ENCODE measurements at regions not wholly inside any gene's neighbourhood (a gene's known extent, or its start where the extent isn't known, plus 50 kb on each side); places are given as distances from the start of the nearest gene placed in this dataset.

- H3K4me3 Mint-ChIP-seq, result no peak overlapping the region
- H3K27ac ChIP-seq (ENCODE audit: low read length in 2 of 2), result no peak overlapping the region
- intact Hi-C loops (cut with micrococcal nuclease), result no loop called here
- no peak for DNase-seq
- H3K27me3 Mint-ChIP-seq, result no peaks in the 10 kb centered on the region
- POLR2A ChIA-PET, result no interaction called here
- WGBS (ENCODE audit: insufficient coverage), result no CpG with 5 or more reads among the region's 3 CpGs
- H3K9me3 Mint-ChIP-seq (ENCODE audit: insufficient read depth), result no peaks in the 10 kb centered on the region
- no peak overlapping the region for H3K4me3 ChIP-seq (ENCODE audit: control extremely low read depth in 1 of 5, extremely low read depth in 1 of 5, insufficient read depth in 1 of 5, low read depth in 2 of 5, low read length in 4 of 5)
- ATAC-seq (ENCODE audit: low read depth), result no peak
- no peak for TF ChIP-seq CTCF (IDR thresholded peaks at IDR 0.05)
- no peak for TF ChIP-seq EZH2 (IDR thresholded peaks at IDR 0.05; ENCODE audit: borderline replicate concordance, insufficient read depth, low read depth, low read length, poor library complexity, severe bottlenecking)
- H3K4me1 Mint-ChIP-seq, result peaks cover 12% of the 10 kb centered on the region
- H3K79me2 ChIP-seq (ENCODE audit: control insufficient read depth, insufficient read depth, low read length), result no peaks in the 10 kb centered on the region
- H3K27me3 ChIP-seq (replicated peaks in 1 of 4; ENCODE audit: control extremely low read depth in 1 of 4, control insufficient read depth in 3 of 4, insufficient read depth in 4 of 4, low read length in 3 of 4), result no peaks in the 10 kb centered on the region
- no peak overlapping the region for H2AFZ ChIP-seq (ENCODE audit: insufficient read depth, low read depth, low read length, poor library complexity, severe bottlenecking)
- no peaks in the 10 kb centered on the region for H3K4me1 ChIP-seq (ENCODE audit: control insufficient read depth in 2 of 2, insufficient read depth in 2 of 2, low read length in 2 of 2)
- no peaks in the 10 kb centered on the region for H3K36me3 ChIP-seq (replicated peaks in 1 of 2; ENCODE audit: control extremely low read depth in 1 of 2, control insufficient read depth in 1 of 2, extremely low read depth in 1 of 2, insufficient read depth in 2 of 2, low read length in 1 of 2)
- CTCF ChIA-PET, result no interaction called here
- no peak overlapping the region for H3K9ac ChIP-seq (ENCODE audit: low read length)
- H3K4me2 ChIP-seq (replicated peaks; ENCODE audit: low read depth, low read length, poor library complexity, severe bottlenecking), result no peak overlapping the region
- H3K27ac Mint-ChIP-seq, result no peak overlapping the region
- H4K20me1 ChIP-seq (ENCODE audit: control insufficient read depth, insufficient read depth, low read length, poor library complexity, severe bottlenecking), result no peaks in the 10 kb centered on the region
- peaks cover 0 to 4% (median 0%) of the 10 kb centered on the region in 3 donors for H3K9me3 ChIP-seq (ENCODE audit: control extremely low read depth in 1 of 3, control insufficient read depth in 2 of 3, insufficient read depth in 1 of 3, low read length in 2 of 3)
Measured at GRCh38 chr7:17060051-17060450, 178.3 kb upstream of the AGR3 start.

GRCh38 chr7:17061443-17061842 is 179.7 kb upstream of the AGR3 start:
- Histone ChIP-seq H2AFZ (ENCODE audit: insufficient read depth, low read depth, low read length, poor library complexity, severe bottlenecking) (no peak overlapping the region), H3K27me3 (replicated peaks in 1 of 4; ENCODE audit: control extremely low read depth in 1 of 4, control insufficient read depth in 3 of 4, insufficient read depth in 4 of 4, low read length in 3 of 4) (no peaks in the 10 kb centered on the region), H3K4me2 (replicated peaks; ENCODE audit: low read depth, low read length, poor library complexity, severe bottlenecking) (no peak overlapping the region), H3K9ac (ENCODE audit: low read length) (no peak overlapping the region), H3K4me1 (ENCODE audit: control insufficient read depth in 2 of 2, insufficient read depth in 2 of 2, low read length in 2 of 2) (no peaks in the 10 kb centered on the region), H3K27ac (ENCODE audit: low read length in 2 of 2) (no peak overlapping the region), H3K4me3 (ENCODE audit: control extremely low read depth in 1 of 5, extremely low read depth in 1 of 5, insufficient read depth in 1 of 5, low read depth in 2 of 5, low read length in 4 of 5) (no peak overlapping the region), H3K79me2 (ENCODE audit: control insufficient read depth, insufficient read depth, low read length) (no peaks in the 10 kb centered on the region), H4K20me1 (ENCODE audit: control insufficient read depth, insufficient read depth, low read length, poor library complexity, severe bottlenecking) (no peaks in the 10 kb centered on the region), H3K9me3 (ENCODE audit: control extremely low read depth in 1 of 3, control insufficient read depth in 2 of 3, insufficient read depth in 1 of 3, low read length in 2 of 3) (peaks cover 0 to 4% (median 0%) of the 10 kb centered on the region in 3 donors), H3K36me3 (replicated peaks in 1 of 2; ENCODE audit: control extremely low read depth in 1 of 2, control insufficient read depth in 1 of 2, extremely low read depth in 1 of 2, insufficient read depth in 2 of 2, low read length in 1 of 2) (no peaks in the 10 kb centered on the region)
- DNase-seq (no peak), ATAC-seq (ENCODE audit: low read depth) (no peak)
- H3K27ac Mint-ChIP-seq, result no peak overlapping the region
- WGBS (ENCODE audit: insufficient coverage), result no CpG with 5 or more reads among the region's 2 CpGs
- no peaks in the 10 kb centered on the region for H3K27me3 Mint-ChIP-seq
- POLR2A ChIA-PET, result no interaction called here
- CTCF ChIA-PET, result interaction anchor here (0.6 to 1.4 kb wide), 2 partner anchors 53 to 1653 kb away, joined by 3 to 4 read pairs; no protein-coding TSS in a partner anchor
- H3K4me3 Mint-ChIP-seq, result no peak overlapping the region
- H3K9me3 Mint-ChIP-seq (ENCODE audit: insufficient read depth), result no peaks in the 10 kb centered on the region
- intact Hi-C loops (cut with micrococcal nuclease), result no loop called here
- H3K4me1 Mint-ChIP-seq, result peaks cover 12% of the 10 kb centered on the region
- TF ChIP-seq CTCF (IDR thresholded peaks at IDR 0.05), result no peak
- TF ChIP-seq EZH2 (IDR thresholded peaks at IDR 0.05; ENCODE audit: borderline replicate concordance, insufficient read depth, low read depth, low read length, poor library complexity, severe bottlenecking), result no peak

All from B cell (primary cell).